Gastrocnemius medialis (tissue), 4 donors: ENCODE measurements at regions not wholly inside any gene's neighbourhood (a gene's known extent, or its start where the extent isn't known, plus 50 kb on each side); places are given as distances from the start of the nearest gene placed in this dataset.
A peak's percentile ranks its signal among the peaks of the same experiment; 100 is the strongest.

Source experiments
- ATAC-seq, 2 donors: fragments of 150-250 bp; one replicate each; pipeline ENCODE4 v1.9.1; 2016
- DNase-seq, 2 donors: peaks; one replicate each; pipeline ENCODE4 v3.0.0-alpha.2; 2019
- H3K27ac ChIP-seq, 4 donors: fragments of 200-600 bp; sonication (generic); 1 replicate in 1 of 4; 2 replicates in 3 of 4; pipeline ENCODE4 v1.5.1; 2016 to 2018; ENCODE audit warnings: mild to moderate bottlenecking in 2 of 4, moderate library complexity in 1 of 4
- H3K27me3 ChIP-seq, 3 donors: fragments of 200-600 bp; sonication (generic) in 2 of 3; 1 replicate in 1 of 3; 2 replicates in 2 of 3; pipeline versions ENCODE4 v1.5.1 to v1.6.0; 2016 to 2019; ENCODE audit warnings: mild to moderate bottlenecking in 1 of 3, moderate library complexity in 1 of 3
- H3K36me3 ChIP-seq, 2 donors: fragments of 200-600 bp; sonication (generic) in 1 of 2; one replicate each; pipeline ENCODE4 v1.5.1; 2017 to 2018
- H3K4me1 ChIP-seq, 2 donors: fragments of 200-600 bp; sonication (generic) in 1 of 2; one replicate each; pipeline ENCODE4 v1.5.1; 2016 to 2017; ENCODE audit warnings: mild to moderate bottlenecking in 2 of 2
- H3K4me3 ChIP-seq, 4 donors: fragments of 200-600 bp; sonication (generic) in 3 of 4; 1 replicate in 1 of 4; 2 replicates in 3 of 4; pipeline ENCODE4 v1.5.1; 2016 to 2019; ENCODE audit warnings: mild to moderate bottlenecking in 2 of 4
- H3K9me3 ChIP-seq, 3 donors: fragments of 200-600 bp; sonication (generic) in 2 of 3; 1 replicate in 1 of 3; 2 replicates in 2 of 3; pipeline ENCODE4 v1.5.1; 2016 to 2019
- CTCF ChIP-seq, 5 experiments: fragments of 450-650 bp in 3 of 5; fragments of 200-600 bp in 2 of 5; sonication (generic) in 2 of 5; IDR thresholded peaks in 4 of 5; conservative IDR thresholded peaks in 1 of 5; 1 replicate in 4 of 5; 2 replicates in 1 of 5; pipeline ENCODE4 v1.5.1; 2016 to 2019; ENCODE audit warnings: antibody characterized with exemption in 5 of 5, mild to moderate bottlenecking in 3 of 5, moderate library complexity in 3 of 5
- POLR2A ChIP-seq, 2 donors: fragments of 450-650 bp; IDR thresholded peaks; one replicate each; pipeline ENCODE4 v1.6.1; 2017; ENCODE audit warnings: antibody characterized with exemption in 2 of 2, mild to moderate bottlenecking in 2 of 2, moderate library complexity in 2 of 2
- in situ Hi-C, 4 donors: fragments of 200-750 bp; cut with MboI; loops; one replicate each; pipeline versions ENCODE4 v1.15.0 to v1.8.0; 2017; ENCODE audit warnings: low sequenced_read_pairs in 4 of 4
- intact Hi-C: fragments of 100-400 bp; cut with DNase I; formaldehyde crosslinking; loops from one replicate; pipeline ENCODE4 v1.15.1; 2023; ENCODE audit warnings: low total_unique reads

DNA sequence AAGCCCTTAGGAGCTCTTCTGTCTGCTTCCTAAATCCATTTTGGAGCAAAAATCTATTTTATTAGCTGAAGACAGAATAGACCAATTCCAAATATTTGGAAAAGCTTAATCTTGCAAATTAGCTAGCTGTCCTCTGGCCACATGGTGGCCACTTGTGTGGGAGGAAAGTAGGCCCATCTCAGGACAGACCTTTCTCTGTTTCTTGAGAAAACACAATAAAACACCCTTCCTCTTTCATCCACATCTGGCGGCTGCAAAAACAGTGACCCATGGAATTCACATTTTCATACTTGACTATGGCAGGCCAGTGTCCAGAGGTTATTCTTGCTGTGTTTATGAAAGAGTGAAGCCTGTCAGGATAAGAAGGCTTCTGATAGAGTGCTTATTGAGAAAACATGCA is 275.6 kb downstream of the PLPP3 start:
- DNase-seq (no peak), ATAC-seq (no peak)
- Histone ChIP-seq H3K9me3 (no peaks in the 10 kb centered on the region), H3K27me3 (no peaks in the 10 kb centered on the region), H3K27ac (no peak overlapping the region), H3K4me3 (no peak overlapping the region), H3K4me1 (peaks cover 10 to 12% of the 10 kb centered on the region in 2 donors), H3K36me3 (no peaks in the 10 kb centered on the region)
- TF ChIP-seq CTCF (IDR thresholded peaks at IDR 0.05 in 4 of 5, conservative IDR thresholded peaks at IDR 0.05 in 1 of 5) (no peak), POLR2A (IDR thresholded peaks at IDR 0.05) (no peak)
- in situ Hi-C loops (no loop called here), intact Hi-C loops (no loop called here)

DNA sequence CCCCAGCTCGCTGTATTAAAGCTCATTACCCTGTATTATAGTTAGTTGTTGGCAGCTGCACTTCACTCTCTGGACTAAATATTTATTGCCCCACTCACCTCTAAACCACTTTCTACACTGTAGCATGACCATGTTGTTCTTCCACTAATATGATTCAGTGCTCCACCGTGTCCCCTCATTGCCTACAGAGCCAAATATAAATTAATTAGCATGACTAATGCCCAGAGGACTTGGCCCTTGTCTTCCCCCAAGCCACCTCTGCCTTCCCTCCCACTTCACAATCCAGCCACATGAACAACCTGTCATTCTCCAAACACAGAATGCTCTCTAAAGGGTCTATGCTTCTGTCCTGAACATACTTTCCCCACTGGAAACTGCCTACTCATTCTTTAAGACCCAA is 276.5 kb downstream of the PLPP3 start:
- H3K36me3 ChIP-seq, result no peaks in the 10 kb centered on the region
- no peaks in the 10 kb centered on the region for H3K27me3 ChIP-seq
- DNase-seq (no peak), ATAC-seq (peak in 1 of 2 donors; percentile 72)
- no peak overlapping the region for H3K4me3 ChIP-seq
- H3K9me3 ChIP-seq, result no peaks in the 10 kb centered on the region
- TF ChIP-seq POLR2A (IDR thresholded peaks at IDR 0.05), result no peak
- TF ChIP-seq CTCF (IDR thresholded peaks at IDR 0.05 in 4 of 5, conservative IDR thresholded peaks at IDR 0.05 in 1 of 5), result no peak
- peaks cover 13 to 17% of the 10 kb centered on the region in 2 donors for H3K4me1 ChIP-seq
- in situ Hi-C loops (no loop called here), intact Hi-C loops (no loop called here)
- H3K27ac ChIP-seq, result no peak overlapping the region

DNA sequence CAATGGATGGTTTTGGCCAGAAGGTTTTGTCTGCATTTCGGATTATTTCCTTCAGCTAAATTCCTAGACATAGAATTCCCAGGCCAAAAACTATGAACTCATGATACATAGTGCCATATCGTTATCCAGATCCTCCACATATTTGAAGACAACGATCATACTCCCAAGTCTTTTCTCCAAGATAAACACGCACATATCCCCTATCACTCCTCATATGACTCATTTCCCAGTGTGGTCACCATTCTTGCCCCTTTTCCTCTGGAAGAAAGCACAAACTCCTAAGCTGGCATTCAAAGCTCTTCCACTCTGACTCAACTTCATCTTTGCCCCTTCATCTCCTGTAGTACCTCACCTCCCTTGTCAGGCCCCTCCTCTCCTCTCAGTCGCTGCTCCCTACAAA is 277.6 kb downstream of the PLPP3 start:
- in situ Hi-C loops, result no loop called here
- TF ChIP-seq POLR2A (IDR thresholded peaks at IDR 0.05) (no peak), CTCF (IDR thresholded peaks at IDR 0.05 in 4 of 5, conservative IDR thresholded peaks at IDR 0.05 in 1 of 5) (no peak)
- ATAC-seq, result no peak
- no peak overlapping the region for H3K4me3 ChIP-seq
- peaks cover 13 to 23% of the 10 kb centered on the region in 2 donors for H3K4me1 ChIP-seq
- intact Hi-C loops, result no loop called here
- DNase-seq, result no peak
- no peak overlapping the region for H3K27ac ChIP-seq
- H3K27me3 ChIP-seq, result no peaks in the 10 kb centered on the region
- H3K9me3 ChIP-seq, result no peaks in the 10 kb centered on the region
- H3K36me3 ChIP-seq, result no peaks in the 10 kb centered on the region

DNA sequence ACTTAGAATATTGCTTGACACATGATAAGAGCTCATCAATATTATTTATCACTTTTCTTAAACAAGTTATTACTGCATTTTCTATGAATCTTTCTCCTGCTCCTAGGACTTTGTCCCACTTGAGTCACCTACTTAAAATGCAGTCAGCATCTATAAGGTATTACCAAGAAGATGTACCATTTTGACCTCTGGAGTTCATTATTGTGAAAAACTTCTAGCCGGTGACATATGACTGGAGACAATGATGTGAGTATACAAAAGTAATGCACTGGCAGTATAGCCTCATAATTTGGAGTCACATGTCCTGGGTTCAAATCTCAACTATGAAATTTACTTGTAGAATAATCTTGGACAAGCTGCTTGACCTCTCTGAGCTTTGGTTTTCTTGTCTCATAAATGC is 278.5 kb downstream of the PLPP3 start:
- H3K9me3 ChIP-seq, result no peaks in the 10 kb centered on the region
- H3K4me1 ChIP-seq, result peaks cover 13 to 23% of the 10 kb centered on the region in 2 donors
- no peak overlapping the region for H3K4me3 ChIP-seq
- DNase-seq, result no peak
- TF ChIP-seq POLR2A (IDR thresholded peaks at IDR 0.05), result no peak
- intact Hi-C loops, result no loop called here
- no peak overlapping the region for H3K27ac ChIP-seq
- H3K36me3 ChIP-seq, result no peaks in the 10 kb centered on the region
- no peaks in the 10 kb centered on the region for H3K27me3 ChIP-seq
- in situ Hi-C loops, result no loop called here
- ATAC-seq, result no peak

GRCh38 chr1:56298866-56299265 is 280.5 kb downstream of the PLPP3 start:
- in situ Hi-C loops, result no loop called here
- no peak for ATAC-seq
- peaks cover 3 to 11% of the 10 kb centered on the region in 2 donors for H3K4me1 ChIP-seq

More at GRCh38 chr1:56298866-56299265, 280.5 kb downstream of the PLPP3 start:
- no peak for DNase-seq
- H3K9me3 ChIP-seq, result no peaks in the 10 kb centered on the region
- intact Hi-C loops, result no loop called here
- H3K4me3 ChIP-seq, result no peak overlapping the region
- H3K36me3 ChIP-seq, result no peaks in the 10 kb centered on the region
- TF ChIP-seq POLR2A (IDR thresholded peaks at IDR 0.05), result no peak
- TF ChIP-seq CTCF (IDR thresholded peaks at IDR 0.05 in 4 of 5, conservative IDR thresholded peaks at IDR 0.05 in 1 of 5), result no peak
- no peak overlapping the region for H3K27ac ChIP-seq
- no peaks in the 10 kb centered on the region for H3K27me3 ChIP-seq
